ENCODE measurements at regions not wholly inside any gene's neighbourhood (a gene's known extent, or its start where the extent isn't known, plus 50 kb on each side); places are given as distances from the start of the nearest gene placed in this dataset.

DNA sequence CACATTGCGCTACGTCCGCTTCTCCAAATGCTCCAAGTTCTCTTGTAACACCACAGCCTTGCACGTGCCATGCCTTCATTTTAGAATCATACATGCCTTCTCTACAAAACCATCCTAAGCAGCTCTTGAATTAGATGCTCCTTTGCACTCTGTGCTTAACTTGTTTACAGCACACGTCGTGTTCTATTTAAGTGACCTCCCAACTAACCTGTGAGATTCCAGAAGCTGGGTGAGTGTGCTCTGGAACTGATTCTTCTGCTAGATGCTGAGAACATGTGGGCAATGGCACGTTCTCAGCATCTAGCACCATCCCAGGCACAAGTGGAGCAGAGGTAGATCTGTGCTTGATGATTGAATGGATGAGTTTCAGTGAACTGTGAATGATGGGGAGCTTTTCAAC, 100.0 kb upstream of the NEDD9 start:
- DNase-seq (ENCODE audit: low read depth in 4 of 4, low spot score in 3 of 4), result no peak

DNA sequence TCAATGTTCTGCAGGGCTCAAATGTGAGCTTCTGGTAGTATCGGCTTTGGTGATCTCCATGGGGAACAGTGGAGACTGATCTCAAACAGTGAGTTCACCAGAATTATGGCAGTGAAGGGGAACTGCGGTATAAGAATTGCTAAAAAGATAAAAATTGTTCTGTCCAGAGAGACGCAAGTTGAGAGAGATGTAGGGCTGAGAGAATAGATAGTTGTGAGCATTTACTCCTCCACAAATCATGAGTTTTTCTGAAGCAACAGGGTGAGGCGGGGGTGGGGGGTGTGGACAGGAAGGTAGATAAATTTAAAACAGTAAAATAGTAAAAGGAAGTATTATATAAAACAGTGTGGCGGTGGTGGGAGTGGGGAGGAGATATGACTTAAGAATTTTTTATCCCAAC, 98.6 kb upstream of the NEDD9 start:
- DNase-seq (ENCODE audit: low read depth in 4 of 4, low spot score in 3 of 4), result no peak

- no peak for DNase-seq (ENCODE audit: low read depth in 4 of 4, low spot score in 3 of 4)
These were observed 97.9 kb upstream of the NEDD9 start for GRCh38 chr6:11330413-11330760.

DNA sequence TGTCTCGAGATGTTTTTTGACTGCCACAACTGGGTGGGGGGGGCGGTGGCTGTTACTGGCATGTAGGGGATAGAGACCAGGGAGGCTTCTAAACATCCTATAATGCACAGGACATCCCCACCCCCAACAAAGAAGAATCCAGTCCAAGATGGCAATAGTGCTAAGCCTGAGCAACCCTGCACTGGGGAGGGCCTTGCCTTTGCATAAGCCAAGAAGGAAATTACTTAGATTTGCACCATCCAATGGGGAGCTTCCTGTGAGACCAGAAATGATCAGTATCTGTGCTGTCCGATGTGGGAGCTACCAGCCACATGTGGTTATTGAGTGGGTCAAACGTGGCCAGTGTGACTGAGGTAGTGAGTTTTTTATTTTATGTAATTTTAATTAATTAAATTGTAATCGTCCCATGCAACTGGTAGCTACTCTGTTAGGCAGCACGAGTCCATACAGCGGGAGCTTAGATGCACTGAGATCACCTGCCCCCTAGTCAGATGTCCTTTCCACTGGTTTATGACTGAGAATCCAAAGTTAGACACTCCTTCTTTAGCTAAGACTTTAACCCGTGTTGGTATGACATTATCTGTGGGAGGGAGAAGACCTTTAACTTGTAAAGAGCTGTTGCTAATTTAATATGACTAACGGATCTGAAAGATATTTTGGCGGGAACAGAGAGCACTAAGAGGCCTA, 97.4 kb upstream of the NEDD9 start:
- DNase-seq (ENCODE audit: low read depth in 4 of 4, low spot score in 3 of 4), result no peak

GRCh38 chr6:11328613-11329247, 96.3 kb upstream of the NEDD9 start:
- DNase-seq (ENCODE audit: low read depth in 4 of 4, low spot score in 3 of 4), result no peak

GRCh38 chr6:11327961-11328360, 95.5 kb upstream of the NEDD9 start:
- DNase-seq (ENCODE audit: low read depth in 4 of 4, low spot score in 3 of 4), result no peak

DNA sequence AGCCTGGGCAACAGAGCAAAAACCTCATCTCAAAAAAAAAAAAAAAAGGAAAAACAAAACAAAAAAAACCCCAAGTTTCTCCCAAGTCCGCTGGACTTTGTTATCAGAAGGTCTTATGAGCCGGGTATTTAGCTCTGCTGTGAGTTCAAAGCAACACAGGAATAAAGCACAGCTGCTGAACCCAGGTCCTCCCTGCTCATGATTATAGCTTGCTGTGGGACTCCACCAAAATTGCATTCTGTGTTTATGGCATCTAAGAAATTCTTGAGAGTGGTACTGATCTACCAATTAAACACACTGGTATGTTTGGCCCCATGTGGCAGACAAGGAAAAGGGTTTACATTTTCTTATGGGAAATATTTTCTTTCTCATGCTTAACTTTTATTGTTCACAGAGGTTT, 93.6 kb upstream of the NEDD9 start:
- no peak for DNase-seq (ENCODE audit: low read depth in 4 of 4, low spot score in 3 of 4)

- DNase-seq (ENCODE audit: low read depth in 4 of 4, low spot score in 3 of 4), result no peak
These were observed 92.1 kb upstream of the NEDD9 start for GRCh38 chr6:11324453-11325015.

- DNase-seq (ENCODE audit: low read depth in 4 of 4, low spot score in 3 of 4), result no peak
These were observed 91.4 kb upstream of the NEDD9 start for GRCh38 chr6:11323666-11324452.

DNA sequence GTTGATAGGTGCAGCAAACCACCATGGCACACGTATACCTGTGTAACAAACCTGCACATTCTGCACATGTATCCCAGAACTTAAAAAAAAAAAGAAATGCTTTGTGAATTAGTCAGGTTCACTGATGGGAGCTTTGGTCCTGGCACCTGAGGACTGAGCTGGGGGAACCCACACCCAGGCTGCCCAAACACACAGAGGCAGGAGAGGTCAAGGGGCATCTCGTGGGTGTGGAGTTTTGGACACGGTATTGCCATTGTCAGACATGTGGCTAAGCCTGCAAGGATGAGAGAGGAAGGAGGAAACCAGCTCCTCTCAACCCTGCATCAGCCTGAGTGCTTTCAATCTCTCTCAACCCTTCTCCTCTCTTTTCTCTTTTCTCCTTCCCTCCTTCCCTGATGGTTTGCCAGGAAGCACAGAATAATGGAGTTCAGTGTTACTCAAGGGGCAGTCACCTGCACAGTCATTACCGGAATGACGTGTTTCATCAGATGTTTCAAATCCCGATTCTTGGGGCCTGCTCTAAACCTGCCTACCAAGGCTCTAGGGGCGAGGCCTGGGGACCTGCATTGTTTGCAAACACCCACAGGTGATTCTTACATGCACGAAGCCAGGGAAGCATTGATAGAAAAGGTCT, 89.9 kb upstream of the NEDD9 start:
- DNase-seq (ENCODE audit: low read depth in 4 of 4, low spot score in 3 of 4), result no peak

DNA sequence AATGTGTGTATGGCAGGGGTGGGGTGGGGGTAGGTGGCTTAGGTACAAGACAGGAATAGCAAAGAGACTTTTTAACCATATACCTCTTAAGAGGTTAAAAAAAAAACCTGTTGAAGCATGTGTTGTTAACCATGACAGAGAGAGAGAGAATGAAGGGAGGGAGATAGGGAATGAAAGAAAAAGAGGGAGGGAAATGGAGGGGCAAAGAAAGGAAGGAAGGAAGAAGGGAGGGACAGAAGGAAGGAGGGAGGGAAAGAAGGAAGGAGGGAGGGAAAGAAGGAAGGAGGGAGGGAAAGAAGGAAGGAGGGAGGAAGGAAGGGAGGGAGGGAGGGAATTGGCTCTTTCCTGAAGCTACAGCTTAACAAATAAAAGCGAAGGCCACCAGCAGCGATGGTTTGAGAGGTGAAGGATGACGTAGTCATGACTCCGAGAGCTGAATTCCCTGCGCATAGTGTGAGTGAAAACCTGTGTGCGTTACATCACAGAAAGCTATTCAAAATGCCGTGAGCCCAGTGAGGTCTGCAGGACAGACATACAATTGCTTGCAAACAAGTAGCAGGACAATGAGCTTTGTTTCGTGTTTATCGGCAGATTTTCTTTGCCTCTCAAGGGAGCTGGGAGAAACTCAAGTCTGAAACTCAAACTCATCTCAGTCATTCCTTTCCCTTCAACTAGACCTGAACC, 88.6 kb upstream of the NEDD9 start:
- no peak for DNase-seq (ENCODE audit: low read depth in 4 of 4, low spot score in 3 of 4)

DNA sequence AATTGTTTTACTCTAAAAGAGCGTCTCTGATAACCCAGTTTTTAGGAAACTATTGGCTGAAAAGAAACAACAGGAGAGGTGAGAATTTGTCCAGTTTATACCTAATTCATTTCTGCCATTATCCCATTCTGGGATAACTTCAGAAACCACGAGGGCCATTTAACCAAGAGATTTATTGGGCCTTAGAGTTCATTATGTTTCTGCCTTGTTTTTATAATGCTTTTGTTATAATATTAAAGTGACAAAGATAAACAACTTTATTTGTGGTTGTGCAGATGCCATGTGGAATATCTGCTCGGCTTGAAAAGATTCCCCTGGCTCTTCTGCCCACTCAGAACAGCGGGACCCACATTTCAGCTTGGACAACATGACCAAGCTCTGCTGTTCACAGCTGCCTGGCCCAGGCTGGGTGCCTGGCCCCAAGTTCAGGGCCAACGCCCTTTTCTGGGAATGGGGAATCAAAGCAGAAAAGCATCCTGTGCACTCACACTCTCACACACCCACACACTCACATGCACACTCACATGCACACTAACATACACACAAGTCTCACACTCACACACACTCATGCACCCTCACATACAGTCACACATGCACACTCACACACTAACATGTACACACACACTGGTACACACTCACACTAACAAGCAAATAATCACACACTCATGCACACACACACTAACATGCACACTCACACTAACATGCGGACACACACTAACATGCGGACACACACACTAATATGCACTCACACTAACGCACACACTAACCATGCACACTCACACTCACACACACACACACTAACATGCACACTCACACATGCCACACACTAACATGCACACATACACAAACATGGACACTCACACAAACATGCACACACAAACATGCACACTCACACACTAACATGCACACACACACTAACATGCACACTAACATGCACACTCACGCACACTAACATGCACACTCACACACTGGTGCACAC, 86.7 kb upstream of the NEDD9 start:
- no peak for DNase-seq (ENCODE audit: low read depth in 4 of 4, low spot score in 3 of 4)

DNA sequence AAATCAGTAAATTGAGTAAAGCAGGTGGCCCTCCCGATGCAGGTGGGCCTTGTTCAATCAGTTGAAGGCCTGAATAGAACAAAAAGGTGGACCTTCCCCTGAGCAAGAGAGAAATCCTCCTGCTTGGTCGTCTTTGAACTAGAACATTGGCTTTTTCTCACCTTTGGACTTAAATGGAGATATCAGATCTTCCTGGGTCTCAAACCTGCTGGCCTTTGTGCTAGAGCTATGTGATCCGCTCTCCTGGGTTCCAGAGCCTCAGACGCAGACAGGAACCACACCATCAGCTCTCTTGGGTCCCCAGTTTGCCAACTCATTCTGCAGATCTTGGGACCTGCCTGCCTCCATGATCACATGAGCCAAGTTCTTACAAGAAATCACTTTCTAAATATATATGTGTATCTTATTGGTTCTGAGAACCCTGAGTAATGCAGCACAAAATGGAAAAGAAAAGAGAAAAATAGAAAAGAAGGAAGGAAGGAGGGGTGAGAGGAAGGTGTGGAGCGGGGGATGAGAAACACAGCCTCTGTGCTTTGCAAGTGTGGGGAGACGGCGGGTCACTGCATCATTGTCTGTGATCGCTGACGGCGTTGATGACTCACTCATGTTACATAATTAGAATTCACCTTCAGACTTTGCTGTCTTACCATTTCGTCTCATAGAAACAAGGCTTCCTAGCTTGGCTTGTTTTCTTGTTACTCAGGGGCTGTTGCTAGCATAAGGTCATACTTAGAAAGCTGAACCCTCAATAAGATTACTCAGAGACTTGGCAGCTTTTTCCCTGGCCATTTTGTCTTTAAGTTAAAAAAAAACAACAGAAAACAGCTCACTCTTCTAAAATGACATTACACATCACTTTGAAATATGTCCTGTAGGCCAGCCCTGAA, 85.7 kb upstream of the NEDD9 start:
- peak in 1 of 4 donors; percentile 55 for DNase-seq (ENCODE audit: low read depth in 4 of 4, low spot score in 3 of 4)

GRCh38 chr6:11315743-11316437, 83.4 kb upstream of the NEDD9 start:
- DNase-seq (ENCODE audit: low read depth in 4 of 4, low spot score in 3 of 4), result no peak

- no peak for DNase-seq (ENCODE audit: low read depth in 4 of 4, low spot score in 3 of 4)
These were observed 80.7 kb upstream of the NEDD9 start for GRCh38 chr6:11313207-11313606.

DNA sequence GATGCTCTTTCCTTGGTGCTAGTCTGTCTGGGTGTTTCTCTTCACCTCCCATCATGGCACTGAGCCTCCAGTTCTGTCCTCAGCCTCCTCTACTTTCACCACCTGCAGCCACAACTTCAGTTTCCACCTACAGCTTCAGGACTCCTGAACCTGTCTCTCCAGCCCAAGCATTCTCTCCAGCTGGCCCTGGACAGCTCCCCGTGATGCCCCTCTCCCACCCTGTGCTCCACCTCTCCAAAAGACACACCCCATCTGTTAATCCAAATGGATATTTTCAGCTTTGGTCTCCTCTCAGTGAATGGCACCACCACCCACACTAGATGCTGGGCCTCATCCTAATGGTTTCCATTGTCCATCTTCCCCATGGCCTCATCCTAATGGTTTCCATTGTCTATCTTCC, 79.5 kb upstream of the NEDD9 start:
- no peak for DNase-seq (ENCODE audit: low read depth in 4 of 4, low spot score in 3 of 4)

DNA sequence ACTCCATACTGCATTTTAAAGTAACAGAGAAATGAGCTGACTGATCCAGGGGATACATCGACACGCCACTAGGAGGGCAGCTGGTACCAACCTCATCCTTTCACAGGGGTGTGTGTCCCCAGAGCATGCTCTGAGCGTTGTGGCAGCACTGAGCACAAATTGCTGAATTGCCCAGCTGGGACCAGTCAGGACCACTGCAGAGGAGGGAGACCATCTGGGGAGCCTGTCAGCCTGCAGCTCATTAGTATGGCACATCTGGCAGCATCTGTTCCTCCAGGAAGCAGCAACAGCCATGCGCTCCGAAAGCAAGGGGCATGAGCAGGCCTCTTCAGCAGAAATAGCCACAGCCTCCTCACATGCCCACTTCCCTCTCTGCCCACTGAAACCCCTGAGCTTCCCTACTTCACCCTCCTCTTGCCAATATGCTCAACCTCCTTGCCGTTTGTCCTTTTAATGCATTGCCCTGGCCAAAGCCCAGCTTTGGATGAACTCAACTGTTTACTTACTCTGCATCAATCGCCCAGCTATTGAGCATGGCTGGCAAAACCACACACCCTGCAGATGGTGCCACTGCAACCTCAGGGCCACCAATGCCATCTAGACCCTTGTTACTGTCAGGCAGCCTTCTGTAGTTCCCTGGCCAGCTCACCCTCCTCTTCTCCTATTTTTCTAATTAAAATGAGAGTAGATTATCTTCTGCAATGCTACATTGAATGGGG, 77.6 kb upstream of the NEDD9 start:
- DNase-seq (ENCODE audit: low read depth in 4 of 4, low spot score in 3 of 4), result no peak
